ENCODE measurements at regions not wholly inside any gene's neighbourhood (a gene's known extent, or its start where the extent isn't known, plus 50 kb on each side); places are given as distances from the start of the nearest gene placed in this dataset.
"Not testable (repeated sequence)": the region's sequence is repeated elsewhere in the genome, so short reads cannot be mapped to it uniquely, and the experiment has no call there.

DNA sequence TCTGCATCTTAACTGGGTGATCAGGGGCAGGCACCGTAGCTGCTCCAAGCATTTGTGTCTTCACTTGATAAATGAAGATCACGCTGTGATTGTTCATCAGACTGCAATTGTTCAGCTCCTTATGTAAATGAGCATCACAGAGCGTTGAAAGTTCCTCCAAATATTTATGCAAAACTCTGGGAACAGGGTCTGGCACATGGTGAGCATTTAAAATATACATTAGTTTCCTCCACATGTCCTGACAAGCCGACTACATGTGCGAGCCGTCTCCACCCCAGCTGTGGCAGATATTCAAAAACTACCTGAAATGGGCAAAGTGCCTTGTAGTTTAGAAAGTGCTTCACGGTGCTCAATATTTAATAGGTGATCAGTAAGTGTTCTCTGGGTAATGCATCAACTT is 175.1 kb upstream of the ID2 start:
- peaks cover 12% of the 10 kb centered on the region for H3K9me3 Mint-ChIP-seq
- TF ChIP-seq, protein P1, sequence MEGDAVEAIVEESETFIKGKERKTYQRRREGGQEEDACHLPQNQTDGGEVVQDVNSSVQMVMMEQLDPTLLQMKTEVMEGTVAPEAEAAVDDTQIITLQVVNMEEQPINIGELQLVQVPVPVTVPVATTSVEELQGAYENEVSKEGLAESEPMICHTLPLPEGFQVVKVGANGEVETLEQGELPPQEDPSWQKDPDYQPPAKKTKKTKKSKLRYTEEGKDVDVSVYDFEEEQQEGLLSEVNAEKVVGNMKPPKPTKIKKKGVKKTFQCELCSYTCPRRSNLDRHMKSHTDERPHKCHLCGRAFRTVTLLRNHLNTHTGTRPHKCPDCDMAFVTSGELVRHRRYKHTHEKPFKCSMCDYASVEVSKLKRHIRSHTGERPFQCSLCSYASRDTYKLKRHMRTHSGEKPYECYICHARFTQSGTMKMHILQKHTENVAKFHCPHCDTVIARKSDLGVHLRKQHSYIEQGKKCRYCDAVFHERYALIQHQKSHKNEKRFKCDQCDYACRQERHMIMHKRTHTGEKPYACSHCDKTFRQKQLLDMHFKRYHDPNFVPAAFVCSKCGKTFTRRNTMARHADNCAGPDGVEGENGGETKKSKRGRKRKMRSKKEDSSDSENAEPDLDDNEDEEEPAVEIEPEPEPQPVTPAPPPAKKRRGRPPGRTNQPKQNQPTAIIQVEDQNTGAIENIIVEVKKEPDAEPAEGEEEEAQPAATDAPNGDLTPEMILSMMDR (IDR thresholded peaks at IDR 0.05) = no peak
- H3K36me3 Mint-ChIP-seq (ENCODE audit: low read depth) = 0 out of 2 replicates have a peak, but pooled peaks cover 4% of the 10 kb centered on the region
- H3K4me1 Mint-ChIP-seq (ENCODE audit: low read depth) = peaks cover 2% of the 10 kb centered on the region
- H3K4me3 Mint-ChIP-seq = no peak overlapping the region
- no peak for DNase-seq
- H3K27me3 Mint-ChIP-seq (ENCODE audit: insufficient read depth) = peaks cover 27% of the 10 kb centered on the region
- H3K27ac Mint-ChIP-seq = no peak overlapping the region

DNA sequence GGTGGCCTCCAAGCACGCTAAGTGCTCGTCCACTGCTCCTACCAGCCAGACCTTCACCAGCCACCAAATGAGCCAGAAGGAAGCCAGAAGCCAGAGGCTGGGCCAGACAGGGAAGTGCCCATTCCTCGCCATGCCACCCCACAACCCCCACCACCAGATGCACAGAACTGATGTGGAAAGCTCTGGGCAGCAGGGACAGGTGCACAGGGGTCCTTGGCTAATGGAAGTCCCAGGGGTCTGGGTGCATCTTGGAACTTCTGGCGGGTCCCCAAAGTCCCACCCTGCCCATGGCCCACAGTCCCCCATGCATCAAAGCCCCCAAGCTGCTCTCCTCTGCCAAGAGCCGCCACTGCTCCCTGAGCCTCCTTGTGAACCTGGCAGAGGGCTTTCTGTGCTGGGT is 173.1 kb upstream of the ID2 start:
- Mint-ChIP-seq H3K36me3 (ENCODE audit: low read depth) (0 out of 2 replicates have a peak, but pooled peaks cover 4% of the 10 kb centered on the region), H3K9me3 (peaks cover 12% of the 10 kb centered on the region), H3K4me3 (no peak overlapping the region), H3K27me3 (ENCODE audit: insufficient read depth) (peaks cover 32% of the 10 kb centered on the region), H3K4me1 (ENCODE audit: low read depth) (peaks cover 12% of the 10 kb centered on the region), H3K27ac (no peak overlapping the region)
- TF ChIP-seq, protein P1 (IDR thresholded peaks at IDR 0.05) = no peak
- no peak for DNase-seq

DNA sequence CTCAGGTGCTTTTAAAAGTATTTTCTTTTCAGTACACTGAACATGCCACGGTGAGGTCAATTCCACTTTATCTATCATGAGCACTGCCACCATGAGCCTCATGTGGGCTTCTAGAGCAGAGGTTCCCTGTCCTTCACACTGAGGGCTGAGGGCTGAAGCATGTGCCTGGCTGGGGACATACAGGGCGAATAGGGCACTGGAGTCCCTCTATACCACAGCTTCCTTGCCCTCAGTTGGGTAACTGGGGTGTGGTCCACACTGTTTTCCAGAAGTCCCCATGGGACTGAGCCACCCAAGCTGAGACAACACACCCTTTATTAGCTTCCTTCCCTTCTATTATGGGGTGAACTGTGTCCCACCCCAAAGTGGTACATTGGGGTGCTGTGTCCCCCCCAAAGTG is 172.2 kb upstream of the ID2 start:
- H3K4me3 Mint-ChIP-seq = no peak overlapping the region
- no peak overlapping the region for H3K27ac Mint-ChIP-seq
- H3K4me1 Mint-ChIP-seq (ENCODE audit: low read depth) = peaks cover 12% of the 10 kb centered on the region
- peaks cover 29% of the 10 kb centered on the region for H3K27me3 Mint-ChIP-seq (ENCODE audit: insufficient read depth)
- DNase-seq = no peak
- peaks cover 12% of the 10 kb centered on the region for H3K9me3 Mint-ChIP-seq
- TF ChIP-seq, protein P1 (IDR thresholded peaks at IDR 0.05) = no peak
- H3K36me3 Mint-ChIP-seq (ENCODE audit: low read depth) = 0 out of 2 replicates have a peak, but pooled peaks cover 4% of the 10 kb centered on the region

DNA sequence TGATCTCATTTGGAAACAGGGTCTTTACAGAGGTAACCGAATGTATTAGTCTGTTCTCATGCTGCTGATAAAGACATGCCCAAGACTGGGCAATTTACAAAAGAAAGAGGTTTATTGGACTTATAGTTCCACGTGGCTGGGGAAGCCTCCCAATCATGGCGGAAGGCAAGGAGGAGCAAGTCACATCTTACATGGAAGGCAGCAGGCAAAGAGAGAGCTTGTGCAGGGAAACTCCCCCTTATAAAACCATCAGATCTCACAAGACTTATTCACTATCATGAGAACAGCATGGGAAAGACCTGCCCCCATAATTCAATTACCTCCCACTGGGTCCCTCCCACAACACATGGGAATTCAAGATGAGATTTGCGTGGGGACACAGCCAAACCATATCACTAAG is 171.8 kb upstream of the ID2 start:
- Mint-ChIP-seq H3K4me1 (ENCODE audit: low read depth) (peaks cover 13% of the 10 kb centered on the region), H3K27me3 (ENCODE audit: insufficient read depth) (peaks cover 29% of the 10 kb centered on the region), H3K9me3 (peaks cover 12% of the 10 kb centered on the region)
- H3K36me3 Mint-ChIP-seq (ENCODE audit: low read depth); H3K27ac Mint-ChIP-seq; H3K4me3 Mint-ChIP-seq; DNase-seq: not testable (repeated sequence)

DNA sequence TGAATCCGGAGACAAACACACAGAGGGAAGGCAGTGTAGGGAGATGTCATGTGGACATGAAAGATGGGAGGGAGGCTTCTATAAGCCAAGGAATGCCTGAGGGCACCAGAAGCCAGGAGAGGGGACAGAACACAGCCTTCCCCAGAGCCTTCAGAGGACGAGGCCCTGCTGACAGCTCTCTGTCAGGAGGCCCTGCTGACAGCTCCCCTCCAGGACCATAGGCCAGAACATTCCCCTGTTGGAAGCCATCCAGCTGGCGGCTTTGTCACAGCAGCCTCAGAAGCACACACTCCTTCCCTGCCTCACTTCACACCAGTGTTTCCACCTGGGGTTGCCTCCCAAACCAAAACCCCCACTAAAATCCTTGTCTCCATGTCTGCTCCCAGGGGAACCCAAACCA is 171.3 kb upstream of the ID2 start:
- Mint-ChIP-seq H3K4me3 (no peak overlapping the region), H3K9me3 (peaks cover 12% of the 10 kb centered on the region), H3K27me3 (ENCODE audit: insufficient read depth) (peaks cover 25% of the 10 kb centered on the region), H3K4me1 (ENCODE audit: low read depth) (peaks cover 18% of the 10 kb centered on the region), H3K36me3 (ENCODE audit: low read depth) (0 out of 2 replicates have a peak, but pooled peaks cover 4% of the 10 kb centered on the region), H3K27ac (no peak overlapping the region)
- TF ChIP-seq, protein P1 (IDR thresholded peaks at IDR 0.05) = no peak
- no peak for DNase-seq

DNA sequence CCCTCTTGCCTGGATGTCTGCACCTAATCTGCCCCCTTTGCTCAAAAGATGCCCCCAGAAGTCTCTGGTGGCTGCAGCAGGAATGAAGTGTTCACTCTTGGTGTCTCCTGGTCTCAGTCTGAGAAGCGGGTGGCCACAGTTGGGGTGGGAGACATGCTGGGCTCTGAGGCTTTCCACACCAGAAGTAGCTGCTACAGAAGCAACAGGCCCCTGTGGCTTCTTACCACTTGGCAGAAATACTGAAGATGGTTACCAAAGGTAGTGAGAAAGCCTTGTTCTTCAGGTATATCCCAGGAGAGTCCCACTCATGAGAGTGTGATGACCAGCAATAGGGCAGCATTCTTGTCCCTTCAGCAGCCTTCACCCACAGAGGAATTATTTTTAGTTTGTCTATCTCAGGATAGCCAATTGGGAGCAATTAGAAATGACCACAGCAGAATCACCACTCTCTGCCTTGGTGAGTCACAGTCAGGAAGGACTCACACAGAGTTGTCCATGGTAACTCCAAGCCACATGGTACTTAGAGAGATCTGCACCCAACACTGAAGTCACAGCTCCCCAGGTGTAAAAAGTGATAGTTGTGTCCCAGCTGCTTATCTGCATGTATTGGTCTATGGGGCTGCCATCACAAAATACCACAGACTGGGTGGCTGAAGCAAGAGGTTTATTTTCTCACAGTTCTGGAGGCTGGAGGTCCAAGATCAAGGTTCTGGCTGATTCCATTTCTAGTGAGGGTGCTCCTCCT is 169.8 kb upstream of the ID2 start:
- Mint-ChIP-seq H3K9me3 (peaks cover 5% of the 10 kb centered on the region), H3K27ac (no peak overlapping the region), H3K4me3 (no peak overlapping the region), H3K4me1 (ENCODE audit: low read depth) (peaks cover 18% of the 10 kb centered on the region), H3K27me3 (ENCODE audit: insufficient read depth) (peaks cover 19% of the 10 kb centered on the region), H3K36me3 (ENCODE audit: low read depth) (0 out of 2 replicates have a peak, but pooled peaks cover 4% of the 10 kb centered on the region)
- peak; percentile 68 for DNase-seq
- TF ChIP-seq, protein P1 (IDR thresholded peaks at IDR 0.05) = no peak

Measured in HFFc6 (cell line).